ENCODE measurements at regions not wholly inside any gene's neighbourhood (a gene's known extent, or its start where the extent isn't known, plus 50 kb on each side); places are given as distances from the start of the nearest gene placed in this dataset.

DNA sequence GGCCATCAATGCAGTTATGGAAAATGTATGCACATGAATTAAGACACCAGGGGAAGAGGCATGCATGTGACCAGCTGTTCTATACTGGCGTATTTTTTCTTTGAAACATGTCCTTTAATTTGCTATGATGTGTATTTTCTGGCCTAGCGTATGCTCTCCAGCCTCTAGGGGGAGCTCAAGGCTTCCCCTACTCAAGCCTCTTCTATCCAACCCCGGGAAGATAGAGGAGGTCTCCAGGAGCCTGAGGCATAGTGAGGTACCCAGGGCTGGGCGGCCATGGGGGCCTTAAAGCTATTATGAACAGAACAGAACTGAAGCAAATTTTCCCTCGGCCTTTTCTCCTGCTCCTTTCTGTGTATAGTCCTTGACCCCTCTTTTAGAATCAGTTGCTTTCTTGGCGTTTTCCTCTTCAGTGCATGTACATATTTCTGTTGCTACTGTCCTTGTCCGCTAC is 528.9 kb downstream of the MAFB start:
- Histone ChIP-seq H2AFZ (ENCODE audit: low read length) (no peak overlapping the region), H3K4me1 (ENCODE audit: insufficient read depth, low read length) (no peaks in the 10 kb centered on the region), H3K36me3 (ENCODE audit: insufficient read depth, low read length) (no peaks in the 10 kb centered on the region), H3K9me3 (ENCODE audit: low read depth, low read length) (no peaks in the 10 kb centered on the region), H3K79me2 (ENCODE audit: insufficient read depth, low read length) (no peaks in the 10 kb centered on the region), H3K27ac (ENCODE audit: low read depth, low read length) (no peak overlapping the region), H3K4me2 (ENCODE audit: insufficient read depth, low read length) (no peak overlapping the region), H3K27me3 (ENCODE audit: insufficient read depth, low read length) (no peaks in the 10 kb centered on the region), H3K4me3 (ENCODE audit: insufficient read depth, low read length) (no peak overlapping the region), H4K20me1 (ENCODE audit: insufficient read depth, low read length) (no peaks in the 10 kb centered on the region)
- TF ChIP-seq, protein P1, sequence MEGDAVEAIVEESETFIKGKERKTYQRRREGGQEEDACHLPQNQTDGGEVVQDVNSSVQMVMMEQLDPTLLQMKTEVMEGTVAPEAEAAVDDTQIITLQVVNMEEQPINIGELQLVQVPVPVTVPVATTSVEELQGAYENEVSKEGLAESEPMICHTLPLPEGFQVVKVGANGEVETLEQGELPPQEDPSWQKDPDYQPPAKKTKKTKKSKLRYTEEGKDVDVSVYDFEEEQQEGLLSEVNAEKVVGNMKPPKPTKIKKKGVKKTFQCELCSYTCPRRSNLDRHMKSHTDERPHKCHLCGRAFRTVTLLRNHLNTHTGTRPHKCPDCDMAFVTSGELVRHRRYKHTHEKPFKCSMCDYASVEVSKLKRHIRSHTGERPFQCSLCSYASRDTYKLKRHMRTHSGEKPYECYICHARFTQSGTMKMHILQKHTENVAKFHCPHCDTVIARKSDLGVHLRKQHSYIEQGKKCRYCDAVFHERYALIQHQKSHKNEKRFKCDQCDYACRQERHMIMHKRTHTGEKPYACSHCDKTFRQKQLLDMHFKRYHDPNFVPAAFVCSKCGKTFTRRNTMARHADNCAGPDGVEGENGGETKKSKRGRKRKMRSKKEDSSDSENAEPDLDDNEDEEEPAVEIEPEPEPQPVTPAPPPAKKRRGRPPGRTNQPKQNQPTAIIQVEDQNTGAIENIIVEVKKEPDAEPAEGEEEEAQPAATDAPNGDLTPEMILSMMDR (IDR thresholded peaks at IDR 0.05; ENCODE audit: extremely low read depth, low read depth, low read length) = peak; percentile 79
- peak; percentile 26 for DNase-seq (ENCODE audit: insufficient read length, low spot score, missing footprints)

GRCh38 chr20:40159276-40159675 is 529.8 kb downstream of the MAFB start:
- H3K4me1 ChIP-seq (ENCODE audit: insufficient read depth, low read length) = no peaks in the 10 kb centered on the region
- H3K4me3 ChIP-seq (ENCODE audit: insufficient read depth, low read length) = no peak overlapping the region
- H4K20me1 ChIP-seq (ENCODE audit: insufficient read depth, low read length) = no peaks in the 10 kb centered on the region
- H2AFZ ChIP-seq (ENCODE audit: low read length) = no peak overlapping the region
- no peak for DNase-seq (ENCODE audit: insufficient read length, low spot score, missing footprints)
- TF ChIP-seq, protein P1 (IDR thresholded peaks at IDR 0.05; ENCODE audit: extremely low read depth, low read depth, low read length) = no peak
- H3K36me3 ChIP-seq (ENCODE audit: insufficient read depth, low read length) = no peaks in the 10 kb centered on the region
- no peaks in the 10 kb centered on the region for H3K27me3 ChIP-seq (ENCODE audit: insufficient read depth, low read length)
- no peak overlapping the region for H3K4me2 ChIP-seq (ENCODE audit: insufficient read depth, low read length)
- no peaks in the 10 kb centered on the region for H3K79me2 ChIP-seq (ENCODE audit: insufficient read depth, low read length)
- H3K27ac ChIP-seq (ENCODE audit: low read depth, low read length) = no peak overlapping the region
- H3K9me3 ChIP-seq (ENCODE audit: low read depth, low read length) = no peaks in the 10 kb centered on the region

DNA sequence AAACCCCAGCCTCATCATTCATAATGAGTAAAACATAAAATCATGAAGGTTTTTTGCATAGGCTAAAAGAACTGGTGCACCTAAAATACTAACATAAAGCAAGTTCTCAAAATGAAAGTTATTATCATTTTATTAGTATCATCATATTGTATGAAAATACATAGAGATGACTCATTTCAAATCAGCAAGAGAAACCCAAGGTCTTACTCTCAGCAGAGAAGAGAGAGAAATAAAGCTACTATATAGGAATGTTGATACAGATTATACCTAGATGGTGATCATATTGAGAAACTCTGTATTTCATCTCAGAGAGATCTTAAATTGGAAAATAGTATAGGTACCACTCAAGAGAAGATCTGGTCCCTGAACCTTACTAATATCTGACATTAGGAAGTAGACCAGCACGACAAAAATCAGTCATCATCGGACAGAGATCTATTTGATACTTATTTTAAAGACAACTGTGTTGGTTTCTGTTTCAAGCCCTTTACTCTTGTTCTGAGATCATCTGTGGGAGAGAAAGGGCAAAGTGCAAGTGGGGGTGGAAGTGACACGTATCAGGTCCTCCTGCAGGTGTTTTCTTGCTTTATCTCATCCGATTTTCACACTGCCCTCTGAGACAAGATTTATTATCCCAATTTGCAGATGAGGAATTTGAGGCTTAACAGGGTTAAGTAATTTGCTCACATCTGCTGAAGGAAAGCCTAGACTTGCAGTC is 532.3 kb downstream of the MAFB start:
- no peaks in the 10 kb centered on the region for H3K9me3 ChIP-seq (ENCODE audit: low read depth, low read length)
- H4K20me1 ChIP-seq (ENCODE audit: insufficient read depth, low read length) = no peaks in the 10 kb centered on the region
- H3K36me3 ChIP-seq (ENCODE audit: insufficient read depth, low read length) = no peaks in the 10 kb centered on the region
- no peak overlapping the region for H3K4me2 ChIP-seq (ENCODE audit: insufficient read depth, low read length)
- H3K27ac ChIP-seq (ENCODE audit: low read depth, low read length) = no peak overlapping the region
- no peaks in the 10 kb centered on the region for H3K79me2 ChIP-seq (ENCODE audit: insufficient read depth, low read length)
- TF ChIP-seq, protein P1 (IDR thresholded peaks at IDR 0.05; ENCODE audit: extremely low read depth, low read depth, low read length) = no peak
- no peak for DNase-seq (ENCODE audit: insufficient read length, low spot score, missing footprints)
- H2AFZ ChIP-seq (ENCODE audit: low read length) = no peak overlapping the region
- no peak overlapping the region for H3K4me3 ChIP-seq (ENCODE audit: insufficient read depth, low read length)
- H3K4me1 ChIP-seq (ENCODE audit: insufficient read depth, low read length) = no peaks in the 10 kb centered on the region
- no peaks in the 10 kb centered on the region for H3K27me3 ChIP-seq (ENCODE audit: insufficient read depth, low read length)

GRCh38 chr20:40154514-40154913 is 534.5 kb downstream of the MAFB start:
- H3K79me2 ChIP-seq (ENCODE audit: insufficient read depth, low read length) = no peaks in the 10 kb centered on the region
- H3K27me3 ChIP-seq (ENCODE audit: insufficient read depth, low read length) = no peaks in the 10 kb centered on the region
- TF ChIP-seq, protein P1 (IDR thresholded peaks at IDR 0.05; ENCODE audit: extremely low read depth, low read depth, low read length) = no peak
- H3K36me3 ChIP-seq (ENCODE audit: insufficient read depth, low read length) = no peaks in the 10 kb centered on the region
- H4K20me1 ChIP-seq (ENCODE audit: insufficient read depth, low read length) = no peaks in the 10 kb centered on the region
- H3K4me1 ChIP-seq (ENCODE audit: insufficient read depth, low read length) = no peaks in the 10 kb centered on the region
- H2AFZ ChIP-seq (ENCODE audit: low read length) = no peak overlapping the region
- no peak overlapping the region for H3K4me2 ChIP-seq (ENCODE audit: insufficient read depth, low read length)
- H3K4me3 ChIP-seq (ENCODE audit: insufficient read depth, low read length) = no peak overlapping the region
- H3K27ac ChIP-seq (ENCODE audit: low read depth, low read length) = no peak overlapping the region
- DNase-seq (ENCODE audit: insufficient read length, low spot score, missing footprints) = no peak
- no peaks in the 10 kb centered on the region for H3K9me3 ChIP-seq (ENCODE audit: low read depth, low read length)
